ENCODE measurements at regions not wholly inside any gene's neighbourhood (a gene's known extent, or its start where the extent isn't known, plus 50 kb on each side); places are given as distances from the start of the nearest gene placed in this dataset.

GRCh38 chr1:224850446-224850845, 79.0 kb upstream of the DNAH14 start:
- DNase-seq, result peak; percentile 11

DNA sequence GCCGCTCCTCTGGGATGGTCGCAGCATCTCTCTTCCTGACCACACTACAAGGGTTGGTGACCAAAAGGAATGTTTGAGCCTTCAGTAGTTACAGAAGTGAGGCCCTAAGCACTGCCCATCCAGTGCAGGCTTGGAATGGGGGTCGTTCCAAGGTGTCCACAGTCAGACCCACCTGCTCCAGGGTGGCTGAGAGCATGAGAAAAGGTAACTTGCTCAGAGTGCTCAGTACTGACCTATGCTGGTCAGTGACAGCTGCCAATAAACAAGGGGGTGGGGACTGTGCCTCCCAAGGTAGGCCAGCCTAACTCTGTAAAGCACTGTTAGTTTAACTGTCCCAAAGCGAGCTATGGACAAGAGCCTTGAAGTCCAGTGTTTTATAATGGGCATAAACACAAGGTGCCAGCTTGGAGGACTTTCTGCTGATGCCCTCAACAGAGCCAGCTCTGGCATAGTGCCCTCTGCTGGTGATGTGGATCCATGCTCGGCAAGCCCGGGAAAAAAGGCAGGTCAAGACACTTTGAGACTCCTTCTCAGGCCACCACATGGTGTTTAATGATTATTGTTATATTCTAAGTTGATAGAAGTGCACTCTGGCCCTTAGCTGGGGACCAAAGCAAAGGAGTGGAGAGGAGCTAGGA, 78.1 kb upstream of the DNAH14 start:
- DNase-seq, result peak; percentile 44

GRCh38 chr1:224851848-224852261, 77.6 kb upstream of the DNAH14 start:
- no peak for DNase-seq

- peak; percentile 70 for DNase-seq
Observed at GRCh38 chr1:224852901-224853568, 76.4 kb upstream of the DNAH14 start.

DNA sequence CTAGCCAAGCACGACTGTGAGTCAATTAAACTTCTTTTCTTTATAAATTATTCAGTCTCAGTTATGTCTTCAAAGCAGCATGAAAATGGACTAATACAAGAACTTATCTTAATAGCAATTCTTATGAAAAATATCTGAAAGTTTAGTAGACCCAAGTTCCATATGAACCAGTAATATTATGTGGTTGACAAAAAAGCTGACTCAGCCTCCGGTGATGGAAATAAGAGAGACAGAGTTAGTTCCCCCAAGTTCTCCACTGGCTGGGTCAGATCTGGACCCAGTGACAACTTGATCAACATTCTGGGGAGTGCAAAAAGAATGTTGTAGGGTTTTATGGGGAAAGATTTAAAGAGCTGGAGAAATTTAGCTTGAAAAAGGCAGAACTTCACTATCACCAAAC, 72.5 kb upstream of the DNAH14 start:
- no peak for DNase-seq

GRCh38 chr1:224859651-224860050, 69.8 kb upstream of the DNAH14 start:
- no peak for DNase-seq

GRCh38 chr1:224860488-224861338, 68.8 kb upstream of the DNAH14 start:
- no peak for DNase-seq

DNA sequence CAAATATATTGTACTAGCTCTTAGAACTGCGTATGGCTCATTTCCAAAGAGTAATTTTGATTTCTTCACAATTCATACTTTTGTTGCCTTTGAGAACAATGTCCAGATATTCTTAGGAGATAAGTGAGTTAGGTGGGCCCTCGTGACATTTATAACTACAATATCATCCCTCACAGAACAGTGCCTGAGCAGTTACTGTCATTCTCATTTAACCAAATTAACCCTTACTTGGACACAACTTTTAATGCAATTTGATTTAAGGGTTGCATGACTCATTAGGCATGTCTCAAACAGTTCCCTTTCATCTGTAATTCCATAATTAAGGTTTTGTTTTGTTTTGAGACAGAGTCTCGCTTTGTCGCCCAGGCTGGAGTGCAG, 68.1 kb upstream of the DNAH14 start:
- no peak for DNase-seq

- no peak for DNase-seq
Observed at GRCh38 chr1:224863486-224863885, 66.0 kb upstream of the DNAH14 start.

DNA sequence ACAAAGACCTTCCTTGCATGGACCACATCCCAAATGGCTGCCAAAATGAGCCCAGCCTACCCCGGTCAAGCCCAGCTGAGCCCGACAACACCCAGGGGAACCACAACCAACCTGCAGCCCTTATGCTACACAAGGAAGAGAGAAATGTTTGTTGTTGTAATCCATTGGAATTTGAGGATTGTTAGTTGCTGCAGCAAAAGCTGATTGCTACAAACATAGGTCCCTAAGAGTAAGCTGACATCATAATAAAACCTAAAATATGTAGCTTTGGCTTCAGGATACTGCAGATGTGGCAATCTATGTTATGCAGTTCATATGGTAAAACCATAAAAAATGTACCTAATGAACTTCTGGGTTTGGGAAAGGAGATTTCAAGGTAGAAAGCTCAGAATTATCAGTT, 65.5 kb upstream of the DNAH14 start:
- DNase-seq, result no peak

DNA sequence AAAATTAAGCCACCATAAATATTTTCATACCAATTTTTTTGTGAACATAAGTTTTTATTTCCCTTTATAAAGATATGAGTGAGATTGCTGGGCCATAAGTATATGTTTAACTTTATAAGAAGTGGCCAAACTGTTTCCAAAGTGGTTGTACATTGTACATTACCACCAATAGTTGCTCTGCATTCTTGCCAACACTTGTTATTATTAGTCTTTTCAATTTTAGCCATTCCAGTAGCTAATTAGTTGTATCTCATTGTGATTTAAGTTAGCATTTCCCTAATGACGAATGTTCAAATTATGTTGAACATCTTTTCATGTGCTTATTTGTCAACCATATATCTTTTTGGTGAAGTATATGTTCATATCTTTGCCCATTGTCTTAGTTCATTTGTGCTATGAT, 64.0 kb upstream of the DNAH14 start:
- no peak for DNase-seq

DNA sequence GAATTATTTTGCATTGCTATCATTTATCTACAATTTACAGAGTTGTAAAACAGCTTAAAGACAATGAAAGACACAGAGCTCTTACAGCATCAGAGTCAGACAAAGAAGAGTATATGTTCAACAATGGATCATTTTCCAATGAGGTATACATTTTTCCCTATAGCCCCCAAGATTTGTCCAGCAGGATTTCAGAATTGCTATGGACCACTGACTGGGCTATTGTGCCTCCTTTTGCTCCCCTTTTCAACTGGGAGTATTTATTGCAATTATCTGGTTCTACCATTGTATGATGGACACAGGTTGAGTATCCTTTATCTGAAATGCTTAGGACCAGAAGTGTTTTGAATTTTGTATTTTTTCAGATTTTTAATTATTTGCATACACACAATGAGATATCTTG, 62.5 kb upstream of the DNAH14 start:
- DNase-seq, result no peak

GRCh38 chr1:224867715-224868114, 61.8 kb upstream of the DNAH14 start:
- peak; percentile 48 for DNase-seq

- DNase-seq, result no peak
Observed at GRCh38 chr1:224872832-224873433, 56.5 kb upstream of the DNAH14 start.

DNA sequence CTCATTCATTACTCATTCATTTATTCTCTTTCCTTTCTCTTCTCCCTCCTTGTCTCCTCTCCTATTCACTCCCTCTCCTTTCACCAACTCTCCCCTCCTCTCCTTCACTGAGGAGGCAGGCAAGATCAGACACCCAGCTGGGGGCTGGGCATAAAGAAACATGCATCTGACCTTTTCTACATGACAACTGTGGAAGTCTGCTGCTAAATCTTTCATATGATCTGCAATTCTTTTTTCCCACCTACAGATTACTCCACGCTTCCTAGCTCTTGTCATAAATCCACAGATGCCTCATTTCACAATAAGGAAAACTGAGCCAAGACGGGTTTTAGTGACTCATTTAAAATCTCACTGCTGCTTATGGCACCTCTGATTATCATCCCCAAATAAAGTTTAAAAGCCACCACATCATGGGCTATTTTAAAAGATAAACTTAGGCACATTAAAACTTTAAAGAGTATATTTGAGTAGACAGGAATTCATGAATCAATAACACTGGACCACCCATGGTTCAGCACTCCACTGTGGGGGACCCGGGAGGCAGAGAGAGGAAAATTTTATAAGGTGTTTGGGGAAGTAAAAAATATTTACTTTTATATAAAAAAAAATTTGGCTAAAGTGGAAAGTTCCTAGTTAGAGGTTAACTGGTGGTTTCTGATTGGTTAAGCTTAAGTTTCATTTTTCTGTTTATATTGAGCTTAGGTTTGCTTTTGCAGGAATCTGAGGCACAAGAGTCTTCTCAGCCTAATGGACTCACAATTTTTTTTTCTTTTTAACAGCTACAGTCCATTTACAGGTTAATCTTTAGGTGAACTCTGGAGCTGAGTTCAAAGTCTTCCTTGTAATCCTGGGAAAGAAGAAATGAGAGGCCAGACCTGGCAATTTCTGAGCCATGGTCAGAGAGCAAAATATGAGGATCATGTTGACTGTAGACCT, 55.8 kb upstream of the DNAH14 start:
- DNase-seq, result peak; percentile 45

DNA sequence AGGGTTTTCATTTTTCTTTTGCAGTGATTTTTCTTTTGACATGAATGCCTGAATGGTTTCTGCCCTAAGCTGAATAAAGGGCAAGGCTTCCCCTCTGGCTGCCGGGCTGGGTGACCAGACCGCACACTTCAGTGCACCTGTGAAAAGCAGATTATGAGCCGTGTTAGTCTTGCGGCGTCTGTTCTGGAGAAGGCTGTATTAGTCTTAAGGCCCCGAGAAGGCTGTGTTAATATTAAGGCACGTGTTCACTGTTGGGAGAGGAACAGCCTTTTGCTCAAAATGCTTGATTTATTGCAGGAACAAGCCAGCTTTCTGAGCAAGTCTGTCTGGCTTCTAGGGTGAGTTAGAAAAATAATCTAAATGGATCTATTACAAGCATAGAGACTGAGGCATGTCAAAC, 54.7 kb upstream of the DNAH14 start:
- no peak for DNase-seq

- DNase-seq, result peak; percentile 63
Observed at GRCh38 chr1:224879162-224879803, 50.2 kb upstream of the DNAH14 start.

All from fibroblast of skin of right biceps (primary cell).